OCI-LY7 (cell line): ENCODE measurements at regions not wholly inside any gene's neighbourhood (a gene's known extent, or its start where the extent isn't known, plus 50 kb on each side); places are given as distances from the start of the nearest gene placed in this dataset.

Experiments
- BruUV-seq: library from RNA; stranded (reverse); fragments of 400-500 nt; replicated peaks from 2 replicates; lab custom pipeline; 2021; lab: Mats Ljungman, UMichigan
- CTCF ChIA-PET: fragments of 300-600 bp; sonication (Branson Sonifier 250); formaldehyde crosslinking; loops from one replicate; lab custom pipeline; 2022; ENCODE audit warnings: antibody characterized with exemption; ENCODE audit not compliant: unreplicated experiment; lab: Charles Lee
- POLR2A ChIA-PET: fragments of 300-600 bp; sonication (Branson Sonifier 250); formaldehyde crosslinking; loops from one replicate; lab custom pipeline; 2022; ENCODE audit warnings: antibody characterized with exemption; lab: Charles Lee
- DNase-seq: peaks from one replicate; pipeline ENCODE4 v3.0.0-alpha.2; 2015; ENCODE audit warnings: low spot score
- H2AFZ ChIP-seq: fragments of 200-600 bp; sonication (generic), shearing (Covaris generic); 2 replicates; pipeline ENCODE4 v1.6.1; 2014; ENCODE audit warnings: mild to moderate bottlenecking, antibody characterized with exemption, low read length, moderate library complexity
- H3K27ac ChIP-seq: fragments of 200-600 bp; sonication (generic); 2 replicates; pipeline ENCODE4 v1.5.1; 2014; ENCODE audit warnings: mixed run types, low read depth, mild to moderate bottlenecking, moderate library complexity, low read length, inconsistent platforms; ENCODE audit not compliant: poor library complexity, severe bottlenecking
- H3K36me3 ChIP-seq: fragments of 200-600 bp; sonication (generic); 2 replicates; pipeline ENCODE4 v1.6.1; 2014; ENCODE audit warnings: mild to moderate bottlenecking, antibody characterized with exemption, low read length, moderate library complexity, mixed read lengths; ENCODE audit not compliant: insufficient read depth
- H3K4me1 ChIP-seq: fragments of 200-600 bp; sonication (generic); 2 replicates; pipeline ENCODE4 v1.5.1; 2014; ENCODE audit warnings: mild to moderate bottlenecking, low read length; ENCODE audit not compliant: insufficient read depth, poor library complexity, severe bottlenecking
- H3K4me2 ChIP-seq: fragments of 200-600 bp; sonication (generic); 2 replicates; pipeline ENCODE4 v1.6.1; 2014; ENCODE audit warnings: mild to moderate bottlenecking, low read length
- H3K4me3 ChIP-seq: fragments of 200-600 bp; sonication (generic); 2 replicates; pipeline ENCODE4 v1.5.1; 2014; ENCODE audit warnings: mild to moderate bottlenecking, low read depth, low read length; ENCODE audit not compliant: poor library complexity, severe bottlenecking
- H3K79me2 ChIP-seq: fragments of 200-600 bp; sonication (generic); 2 replicates; pipeline ENCODE4 v1.6.1; 2016; ENCODE audit warnings: low read depth, mild to moderate bottlenecking, low read length, moderate library complexity, mixed read lengths; ENCODE audit not compliant: insufficient read depth
- H3K9me2 ChIP-seq: fragments of 200-600 bp; sonication (generic); 2 replicates; pipeline ENCODE4 v1.6.1; 2016; ENCODE audit warnings: mild to moderate bottlenecking, low read length, mixed read lengths; ENCODE audit not compliant: insufficient read depth
- H3K9me3 ChIP-seq: fragments of 200-600 bp; sonication (generic); 2 replicates; pipeline ENCODE4 v1.6.1; 2014; ENCODE audit warnings: mild to moderate bottlenecking, mixed run types, low read length, mixed read lengths
- H4K20me1 ChIP-seq: fragments of 200-600 bp; sonication (generic); 2 replicates; pipeline ENCODE4 v1.6.1; 2014; ENCODE audit warnings: mild to moderate bottlenecking, antibody characterized with exemption, low read length, moderate library complexity, mixed read lengths; ENCODE audit not compliant: insufficient read depth
- CTCF ChIP-seq: fragments of 200-600 bp; sonication (generic); conservative IDR thresholded peaks from 2 replicates; pipeline ENCODE4 v1.5.1; 2014; ENCODE audit warnings: mild to moderate bottlenecking, antibody characterized with exemption, low read length, moderate library complexity, mixed read lengths
- EZH2phosphoT487 ChIP-seq: fragments of 200-600 bp; sonication (generic); IDR thresholded peaks from 2 replicates; pipeline ENCODE4 v1.6.1; 2018; ENCODE audit warnings: low read depth, borderline replicate concordance, mild to moderate bottlenecking, mixed run types, antibody characterized with exemption, low read length, moderate library complexity, mixed read lengths
- intact Hi-C: fragments of 100-400 bp; cut with micrococcal nuclease; formaldehyde crosslinking; loops from one replicate; pipeline ENCODE4 v1.10.0; 2022; ENCODE audit not compliant: unreplicated experiment

- no peaks in the 10 kb centered on the region for H3K9me3 ChIP-seq
- no peak overlapping the region for H2AFZ ChIP-seq
- H3K9me2 ChIP-seq = no peaks in the 10 kb centered on the region
- POLR2A ChIA-PET = no interaction called here
- TF ChIP-seq CTCF = no peak
- H4K20me1 ChIP-seq = no peaks in the 10 kb centered on the region
- intact Hi-C loops = loop anchor here (5.0 kb wide), 1 partner anchor 237 kb away; no protein-coding TSS in a partner anchor
- no peak for DNase-seq
- H3K4me1 ChIP-seq = no peaks in the 10 kb centered on the region
- no peak overlapping the region for H3K4me3 ChIP-seq
- no peak overlapping the region for H3K4me2 ChIP-seq
- H3K79me2 ChIP-seq = no peaks in the 10 kb centered on the region
- no peaks in the 10 kb centered on the region for H3K36me3 ChIP-seq
- H3K27ac ChIP-seq = no peak overlapping the region
- CTCF ChIA-PET = no interaction called here
- BruUV-seq = no TSS peak
Observed at GRCh38 chr11:116689413-116690127, 83.2 kb downstream of the BUD13 start.

- H4K20me1 ChIP-seq = no peaks in the 10 kb centered on the region
- no peaks in the 10 kb centered on the region for H3K4me1 ChIP-seq
- no peak overlapping the region for H3K27ac ChIP-seq
- no peaks in the 10 kb centered on the region for H3K9me2 ChIP-seq
- no peaks in the 10 kb centered on the region for H3K9me3 ChIP-seq
- no peak overlapping the region for H2AFZ ChIP-seq
- H3K4me2 ChIP-seq = no peak overlapping the region
- H3K4me3 ChIP-seq = no peak overlapping the region
- no peaks in the 10 kb centered on the region for H3K36me3 ChIP-seq
- H3K79me2 ChIP-seq = no peaks in the 10 kb centered on the region
- ChIA-PET CTCF (no interaction called here), POLR2A (no interaction called here)
- no TSS peak for BruUV-seq
- intact Hi-C loops = no loop called here
- no peak for DNase-seq
- TF ChIP-seq CTCF = no peak
- TF ChIP-seq EZH2phosphoT487 = no peak
Observed at GRCh38 chr11:116688202-116688540, 84.6 kb downstream of the BUD13 start.

GRCh38 chr11:116687458-116688201 is 85.2 kb downstream of the BUD13 start:
- H3K9me2 ChIP-seq = no peaks in the 10 kb centered on the region
- H4K20me1 ChIP-seq = no peaks in the 10 kb centered on the region
- no peak overlapping the region for H3K27ac ChIP-seq
- no TSS peak for BruUV-seq
- ChIA-PET POLR2A (no interaction called here), CTCF (no interaction called here)
- no peak overlapping the region for H2AFZ ChIP-seq
- intact Hi-C loops = no loop called here
- TF ChIP-seq EZH2phosphoT487 (no peak), CTCF (no peak)
- H3K9me3 ChIP-seq = no peaks in the 10 kb centered on the region
- no peak overlapping the region for H3K4me2 ChIP-seq
- H3K79me2 ChIP-seq = no peaks in the 10 kb centered on the region
- no peak for DNase-seq
- H3K36me3 ChIP-seq = no peaks in the 10 kb centered on the region
- H3K4me3 ChIP-seq = no peak overlapping the region
- H3K4me1 ChIP-seq = no peaks in the 10 kb centered on the region
